ENCODE measurements at regions not wholly inside any gene's neighbourhood (a gene's known extent, or its start where the extent isn't known, plus 50 kb on each side); places are given as distances from the start of the nearest gene placed in this dataset.
"Not testable (repeated sequence)": the region's sequence is repeated elsewhere in the genome, so short reads cannot be mapped to it uniquely, and the experiment has no call there.

- H3K9me3 ChIP-seq (ENCODE audit: control insufficient read depth, low read length); H3K27ac Mint-ChIP-seq; H3K4me3 Mint-ChIP-seq; H3K27me3 Mint-ChIP-seq (ENCODE audit: insufficient read depth); H3K36me3 Mint-ChIP-seq (ENCODE audit: low read depth); H3K4me1 Mint-ChIP-seq; DNase-seq; H3K4me1 ChIP-seq (ENCODE audit: control insufficient read depth, insufficient read depth, low read length); H3K9ac ChIP-seq (ENCODE audit: extremely low read depth, low read length, poor library complexity, severe bottlenecking); H3K27ac ChIP-seq (ENCODE audit: low read depth, low read length); H3K36me3 ChIP-seq (ENCODE audit: control insufficient read depth, insufficient read depth, low read length); H3K27me3 ChIP-seq (ENCODE audit: control insufficient read depth, insufficient read depth, low read length, poor library complexity, severe bottlenecking); H3K9me3 Mint-ChIP-seq; H3K4me3 ChIP-seq (ENCODE audit: low read length): not testable (repeated sequence)
- WGBS, 2 experiments (ENCODE audit: insufficient coverage in 1 of 2, insufficient read length in 1 of 2), result no CpG with 5 or more reads among the region's 3 CpGs
Measured at GRCh38 chr1:146411923-146412322, 183.1 kb upstream of the NOTCH2NLA start.

GRCh38 chr1:146409817-146410441, 181.1 kb upstream of the NOTCH2NLA start:
- not testable (repeated sequence) for H3K4me3 ChIP-seq (ENCODE audit: low read length); H3K27me3 ChIP-seq (ENCODE audit: control insufficient read depth, insufficient read depth, low read length, poor library complexity, severe bottlenecking); H3K9me3 Mint-ChIP-seq; H3K4me1 ChIP-seq (ENCODE audit: control insufficient read depth, insufficient read depth, low read length); H3K9me3 ChIP-seq (ENCODE audit: control insufficient read depth, low read length); H3K27me3 Mint-ChIP-seq (ENCODE audit: insufficient read depth); H3K4me1 Mint-ChIP-seq; H3K36me3 Mint-ChIP-seq (ENCODE audit: low read depth); H3K36me3 ChIP-seq (ENCODE audit: control insufficient read depth, insufficient read depth, low read length)
- WGBS, 2 experiments (ENCODE audit: insufficient coverage in 1 of 2, insufficient read length in 1 of 2), result 24 to 25% methylated on average over 4 to 18 of the region's 26 CpGs
- Mint-ChIP-seq H3K27ac (peak overlapping the region; percentile 99), H3K4me3 (peak overlapping the region; percentile 50)
- H3K27ac ChIP-seq (ENCODE audit: low read depth, low read length), result peak overlapping the region; percentile 69
- peak; percentile 26 for DNase-seq
- peak overlapping the region; percentile 22 for H3K9ac ChIP-seq (ENCODE audit: extremely low read depth, low read length, poor library complexity, severe bottlenecking)

- H3K9me3 Mint-ChIP-seq; H3K27me3 ChIP-seq (ENCODE audit: control insufficient read depth, insufficient read depth, low read length, poor library complexity, severe bottlenecking); H3K36me3 ChIP-seq (ENCODE audit: control insufficient read depth, insufficient read depth, low read length); H3K4me3 ChIP-seq (ENCODE audit: low read length); H3K4me1 ChIP-seq (ENCODE audit: control insufficient read depth, insufficient read depth, low read length); H3K9me3 ChIP-seq (ENCODE audit: control insufficient read depth, low read length); H3K36me3 Mint-ChIP-seq (ENCODE audit: low read depth); H3K4me1 Mint-ChIP-seq; H3K27me3 Mint-ChIP-seq (ENCODE audit: insufficient read depth): not testable (repeated sequence)
- Histone ChIP-seq H3K9ac (ENCODE audit: extremely low read depth, low read length, poor library complexity, severe bottlenecking) (peak overlapping the region; percentile 22), H3K27ac (ENCODE audit: low read depth, low read length) (peak overlapping the region; percentile 69)
- Mint-ChIP-seq H3K4me3 (peak overlapping the region; percentile 50), H3K27ac (peak overlapping the region; percentile 99)
- 45 to 80% methylated on average over 1 to 4 of the region's 24 CpGs for WGBS, 2 experiments (ENCODE audit: insufficient coverage in 1 of 2, insufficient read length in 1 of 2)
- peak; percentile 45 for DNase-seq
Measured at GRCh38 chr1:146409116-146409801, 180.4 kb upstream of the NOTCH2NLA start.

GRCh38 chr1:146401281-146401825, 172.5 kb upstream of the NOTCH2NLA start:
- not testable (repeated sequence) for H3K4me3 Mint-ChIP-seq; DNase-seq; H3K4me1 ChIP-seq (ENCODE audit: control insufficient read depth, insufficient read depth, low read length); H3K4me1 Mint-ChIP-seq; H3K4me3 ChIP-seq (ENCODE audit: low read length); H3K27ac Mint-ChIP-seq; H3K27me3 ChIP-seq (ENCODE audit: control insufficient read depth, insufficient read depth, low read length, poor library complexity, severe bottlenecking); H3K27me3 Mint-ChIP-seq (ENCODE audit: insufficient read depth); H3K36me3 Mint-ChIP-seq (ENCODE audit: low read depth); H3K9me3 Mint-ChIP-seq; H3K27ac ChIP-seq (ENCODE audit: low read depth, low read length); H3K9me3 ChIP-seq (ENCODE audit: control insufficient read depth, low read length); H3K36me3 ChIP-seq (ENCODE audit: control insufficient read depth, insufficient read depth, low read length); H3K9ac ChIP-seq (ENCODE audit: extremely low read depth, low read length, poor library complexity, severe bottlenecking)
- peak; percentile 74 for TF ChIP-seq CTCF (conservative IDR thresholded peaks at IDR 0.05)
- WGBS, 2 experiments (ENCODE audit: insufficient coverage in 1 of 2, insufficient read length in 1 of 2), result 56% methylated on average over 4 of the region's 7 CpGs; no CpG with 5 or more reads in 1 of the 2 experiments

GRCh38 chr1:146400173-146401121, 171.6 kb upstream of the NOTCH2NLA start:
- not testable (repeated sequence) for H3K4me1 ChIP-seq (ENCODE audit: control insufficient read depth, insufficient read depth, low read length); H3K27me3 Mint-ChIP-seq (ENCODE audit: insufficient read depth); H3K9me3 ChIP-seq (ENCODE audit: control insufficient read depth, low read length); H3K9me3 Mint-ChIP-seq; H3K4me3 ChIP-seq (ENCODE audit: low read length); H3K27ac Mint-ChIP-seq; H3K27ac ChIP-seq (ENCODE audit: low read depth, low read length); DNase-seq; H3K27me3 ChIP-seq (ENCODE audit: control insufficient read depth, insufficient read depth, low read length, poor library complexity, severe bottlenecking); H3K36me3 ChIP-seq (ENCODE audit: control insufficient read depth, insufficient read depth, low read length); H3K9ac ChIP-seq (ENCODE audit: extremely low read depth, low read length, poor library complexity, severe bottlenecking); H3K4me1 Mint-ChIP-seq; H3K4me3 Mint-ChIP-seq; H3K36me3 Mint-ChIP-seq (ENCODE audit: low read depth)
- 91% methylated on average over 6 of the region's 8 CpGs; no CpG with 5 or more reads in 1 of the 2 experiments for WGBS, 2 experiments (ENCODE audit: insufficient coverage in 1 of 2, insufficient read length in 1 of 2)

- not testable (repeated sequence) for H3K27me3 ChIP-seq (ENCODE audit: control insufficient read depth, insufficient read depth, low read length, poor library complexity, severe bottlenecking); H3K27me3 Mint-ChIP-seq (ENCODE audit: insufficient read depth); H3K27ac Mint-ChIP-seq; H3K9ac ChIP-seq (ENCODE audit: extremely low read depth, low read length, poor library complexity, severe bottlenecking); H3K27ac ChIP-seq (ENCODE audit: low read depth, low read length); H3K36me3 Mint-ChIP-seq (ENCODE audit: low read depth); H3K4me1 ChIP-seq (ENCODE audit: control insufficient read depth, insufficient read depth, low read length); H3K4me3 ChIP-seq (ENCODE audit: low read length); H3K4me3 Mint-ChIP-seq; H3K36me3 ChIP-seq (ENCODE audit: control insufficient read depth, insufficient read depth, low read length); H3K9me3 Mint-ChIP-seq; DNase-seq; H3K9me3 ChIP-seq (ENCODE audit: control insufficient read depth, low read length); H3K4me1 Mint-ChIP-seq
- WGBS, 2 experiments (ENCODE audit: insufficient coverage in 1 of 2, insufficient read length in 1 of 2), result 100% methylated on average over 1 of the region's 2 CpGs; no CpG with 5 or more reads in 1 of the 2 experiments
Measured at GRCh38 chr1:146399225-146399624, 170.4 kb upstream of the NOTCH2NLA start.
